PC-3 (cell line): ENCODE measurements at regions not wholly inside any gene's neighbourhood (a gene's known extent, or its start where the extent isn't known, plus 50 kb on each side); places are given as distances from the start of the nearest gene placed in this dataset.

Experiments used
- ATAC-seq: fragments of 200-7000 bp; cut with Tn5 transposase; 2 replicates; pipeline ENCODE4 v1.9.1; 2020; ENCODE audit warnings: mild to moderate bottlenecking, moderate library complexity
- BruUV-seq: library from RNA; stranded (reverse); fragments of 400-500 nt; replicated peaks from 2 replicates; lab custom pipeline; 2021; lab: Mats Ljungman, UMichigan
- CTCF ChIA-PET: fragments of 300-600 bp; sonication (Branson Sonifier 250); formaldehyde crosslinking; loops from one replicate; lab custom pipeline; 2022; ENCODE audit warnings: antibody characterized with exemption; lab: Charles Lee
- POLR2A ChIA-PET: fragments of 300-600 bp; sonication (Branson Sonifier 250); formaldehyde crosslinking; loops from one replicate; lab custom pipeline; 2022; ENCODE audit warnings: antibody characterized with exemption; ENCODE audit not compliant: unreplicated experiment; lab: Charles Lee
- DNase-seq: peaks from one replicate; pipeline ENCODE4 v3.0.0-alpha.2; 2015
- H2AFZ ChIP-seq: fragments of 300-600 bp; sonication (generic); 2 replicates; pipeline ENCODE4 v1.6.0; 2016; ENCODE audit warnings: antibody characterized with exemption, low read length
- H3F3A ChIP-seq: fragments of 300-600 bp; sonication (generic); one replicate; pipeline ENCODE4 v1.6.0; 2017; ENCODE audit warnings: antibody characterized with exemption, low read length, control low read depth, mild to moderate bottlenecking; ENCODE audit not compliant: unreplicated experiment
- H3K27ac ChIP-seq: fragments of 300-600 bp; sonication (generic); 2 replicates; pipeline ENCODE4 v1.5.1; 2016; ENCODE audit warnings: mild to moderate bottlenecking, low read length
- H3K27me3 ChIP-seq: fragments of 300-600 bp; sonication (generic); 2 replicates; pipeline ENCODE4 v1.6.1; 2016; ENCODE audit warnings: low read length, mixed read lengths
- H3K36me3 ChIP-seq: fragments of 300-600 bp; sonication (generic); 2 replicates; pipeline ENCODE4 v1.6.1; 2016; ENCODE audit warnings: low read depth, mixed run types, low read length, mixed read lengths
- H3K4me1 ChIP-seq: fragments of 300-600 bp; sonication (generic); 2 replicates; pipeline ENCODE4 v1.5.1; 2016; ENCODE audit warnings: low read length; ENCODE audit not compliant: insufficient read depth
- H3K4me2 ChIP-seq: fragments of 300-600 bp; sonication (generic); 2 replicates; pipeline ENCODE4 v1.6.0; 2016; ENCODE audit warnings: low read length
- H3K4me3 ChIP-seq: fragments of 300-600 bp; sonication (generic); 2 replicates; pipeline ENCODE4 v1.5.1; 2016; ENCODE audit warnings: mild to moderate bottlenecking, low read length, mixed read lengths
- H3K79me2 ChIP-seq: fragments of 300-600 bp; sonication (generic); 2 replicates; pipeline ENCODE4 v1.6.1; 2017; ENCODE audit warnings: low read length, mixed read lengths
- H3K9ac ChIP-seq: fragments of 300-600 bp; sonication (generic); 2 replicates; pipeline ENCODE4 v1.6.0; 2016; ENCODE audit warnings: mild to moderate bottlenecking, low read length
- H3K9me2 ChIP-seq: fragments of 300-600 bp; sonication (generic); replicated peaks from 2 replicates; pipeline ENCODE4 v1.6.1; 2016; ENCODE audit warnings: mixed run types, low read length, mixed read lengths
- H3K9me3 ChIP-seq: fragments of 300-600 bp; sonication (generic); 2 replicates; pipeline ENCODE4 v1.6.1; 2016; ENCODE audit warnings: low read length, mixed read lengths
- H4K20me1 ChIP-seq: fragments of 300-600 bp; sonication (generic); 2 replicates; pipeline ENCODE4 v1.6.1; 2016; ENCODE audit warnings: low read length, mixed read lengths
- CTCF ChIP-seq: fragments of 300-600 bp; sonication (generic); conservative IDR thresholded peaks from 2 replicates; pipeline ENCODE4 v1.5.1; 2017; ENCODE audit warnings: antibody characterized with exemption, low read depth, mild to moderate bottlenecking, low read length
- EZH2 ChIP-seq: fragments of 300-600 bp; sonication (generic); IDR thresholded peaks from one replicate; pipeline ENCODE4 v1.6.1; 2017; ENCODE audit warnings: antibody characterized with exemption, mild to moderate bottlenecking, low read length; ENCODE audit not compliant: unreplicated experiment
- EZH2phosphoT487 ChIP-seq: fragments of 300-600 bp; sonication (generic); IDR thresholded peaks from 2 replicates; pipeline ENCODE4 v1.6.1; 2018; ENCODE audit warnings: mild to moderate bottlenecking, antibody characterized with exemption, low read length, borderline replicate concordance
- intact Hi-C: fragments of 100-400 bp; cut with micrococcal nuclease; formaldehyde crosslinking; loops from 2 replicates; pipeline ENCODE4 v1.9.0; 2023

GRCh38 chr7:46153583-46153950, 232.5 kb upstream of the IGFBP3 start:
- Histone ChIP-seq H3K4me1 (peaks cover 13% of the 10 kb centered on the region), H2AFZ (peak overlapping the region; percentile 24; the same call in 1 of the 2 replicates), H3K9ac (no peak overlapping the region), H3K4me2 (0 out of 2 replicates have a peak overlapping the region, but pooled peaks have one; percentile 4), H3K36me3 (no peaks in the 10 kb centered on the region), H3K4me3 (no peak overlapping the region), H3K9me3 (no peaks in the 10 kb centered on the region), H3F3A (no peaks in the 10 kb centered on the region), H3K27ac (peak overlapping the region; percentile 69), H4K20me1 (no peaks in the 10 kb centered on the region), H3K27me3 (no peaks in the 10 kb centered on the region), H3K9me2 (no peaks in the 10 kb centered on the region), H3K79me2 (no peaks in the 10 kb centered on the region)
- no peak for TF ChIP-seq EZH2
- TF ChIP-seq CTCF = no peak
- no peak for DNase-seq
- no TSS peak for BruUV-seq
- ChIA-PET POLR2A (interaction anchor here (1.0 kb wide), 1 partner anchor 233 kb away, joined by 4 read pairs; the partner anchor contains the start of gene IGFBP3), CTCF (no interaction called here)
- ATAC-seq = no peak
- intact Hi-C loops = loop anchor here (5.0 kb wide), 1 partner anchor 231 kb away; the partner anchor contains the start of gene IGFBP3

GRCh38 chr7:46152696-46153095, 231.6 kb upstream of the IGFBP3 start:
- BruUV-seq = no TSS peak
- H3K9ac ChIP-seq = no peak overlapping the region
- H2AFZ ChIP-seq = no peak overlapping the region
- ATAC-seq (peak; percentile 30; the same call in 1 of the 2 replicates), DNase-seq (no peak)
- H4K20me1 ChIP-seq = no peaks in the 10 kb centered on the region
- H3K9me2 ChIP-seq = no peaks in the 10 kb centered on the region
- H3K9me3 ChIP-seq = no peaks in the 10 kb centered on the region
- intact Hi-C loops = loop anchor here (5.0 kb wide), 1 partner anchor 230 kb away; the partner anchor contains the start of gene IGFBP3
- no peaks in the 10 kb centered on the region for H3K79me2 ChIP-seq
- H3K4me1 ChIP-seq = peaks cover 13% of the 10 kb centered on the region
- H3K27ac ChIP-seq = no peak overlapping the region
- ChIA-PET CTCF (interaction anchor here (0.7 kb wide), 2 partner anchors 195 to 231 kb away, joined by 3 to 8 read pairs; no protein-coding TSS in a partner anchor), POLR2A (no interaction called here)
- TF ChIP-seq CTCF (peak; percentile 48), EZH2phosphoT487 (no peak)
- no peaks in the 10 kb centered on the region for H3K27me3 ChIP-seq
- H3K4me2 ChIP-seq = no peak overlapping the region
- no peaks in the 10 kb centered on the region for H3K36me3 ChIP-seq
- no peak overlapping the region for H3K4me3 ChIP-seq
- no peaks in the 10 kb centered on the region for H3F3A ChIP-seq

GRCh38 chr7:46150721-46151120, 229.6 kb upstream of the IGFBP3 start:
- CTCF ChIA-PET = no interaction called here
- BruUV-seq = no TSS peak
- ATAC-seq (no peak), DNase-seq (no peak)
- Histone ChIP-seq H3K4me2 (no peak overlapping the region), H4K20me1 (no peaks in the 10 kb centered on the region), H3K36me3 (no peaks in the 10 kb centered on the region), H3K9ac (no peak overlapping the region), H3K79me2 (no peaks in the 10 kb centered on the region), H3K27ac (no peak overlapping the region), H3K4me3 (no peak overlapping the region), H3K9me2 (no peaks in the 10 kb centered on the region), H2AFZ (no peak overlapping the region), H3K9me3 (no peaks in the 10 kb centered on the region), H3K27me3 (no peaks in the 10 kb centered on the region), H3F3A (no peaks in the 10 kb centered on the region), H3K4me1 (peaks cover 28% of the 10 kb centered on the region)
- intact Hi-C loops = loop anchor here (5.0 kb wide), 1 partner anchor 228 kb away; the partner anchor contains the start of gene IGFBP3
- POLR2A ChIA-PET = no interaction called here
- TF ChIP-seq EZH2 (no peak), EZH2phosphoT487 (no peak), CTCF (no peak)
